Muscle of back (tissue), 3 donors: ENCODE measurements at regions not wholly inside any gene's neighbourhood (a gene's known extent, or its start where the extent isn't known, plus 50 kb on each side); places are given as distances from the start of the nearest gene placed in this dataset.
"Not testable (repeated sequence)": the region's sequence is repeated elsewhere in the genome, so short reads cannot be mapped to it uniquely, and the experiment has no call there.

Experiments used
- DNase-seq, 3 donors: peaks; one replicate each; pipeline versions ENCODE4 v3.0.0 to v3.0.0-alpha.2; 2013

GRCh38 chr5:86536396-86536795 lies 81.3 kb upstream of the COX7C start:
- DNase-seq: no peak

GRCh38 chr5:86542532-86542931 lies 75.2 kb upstream of the COX7C start:
- DNase-seq: no peak

- DNase-seq: no peak
Observed at GRCh38 chr5:86546044-86546443, 71.7 kb upstream of the COX7C start.

GRCh38 chr5:86546582-86546981 lies 71.2 kb upstream of the COX7C start:
- no peak for DNase-seq

DNA sequence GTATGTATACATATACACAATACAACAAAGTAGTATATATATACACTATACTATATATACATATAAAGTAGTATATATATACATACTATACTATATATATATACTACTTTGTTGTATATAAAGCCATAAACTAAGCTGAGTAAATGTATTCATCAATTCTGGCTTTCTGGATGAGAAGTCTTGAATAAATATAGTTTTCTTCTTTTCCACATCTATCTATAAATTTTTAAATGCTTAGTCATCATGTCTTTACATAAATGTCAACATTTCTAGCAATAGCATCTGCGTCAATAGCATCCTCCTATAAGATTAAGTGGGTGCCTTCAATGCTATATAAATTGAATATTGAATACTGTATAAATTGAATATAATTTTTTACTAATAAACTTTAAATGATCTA lies 63.1 kb upstream of the COX7C start:
- no peak for DNase-seq

- no peak for DNase-seq
Observed at GRCh38 chr5:86557920-86558319, 59.8 kb upstream of the COX7C start.

DNA sequence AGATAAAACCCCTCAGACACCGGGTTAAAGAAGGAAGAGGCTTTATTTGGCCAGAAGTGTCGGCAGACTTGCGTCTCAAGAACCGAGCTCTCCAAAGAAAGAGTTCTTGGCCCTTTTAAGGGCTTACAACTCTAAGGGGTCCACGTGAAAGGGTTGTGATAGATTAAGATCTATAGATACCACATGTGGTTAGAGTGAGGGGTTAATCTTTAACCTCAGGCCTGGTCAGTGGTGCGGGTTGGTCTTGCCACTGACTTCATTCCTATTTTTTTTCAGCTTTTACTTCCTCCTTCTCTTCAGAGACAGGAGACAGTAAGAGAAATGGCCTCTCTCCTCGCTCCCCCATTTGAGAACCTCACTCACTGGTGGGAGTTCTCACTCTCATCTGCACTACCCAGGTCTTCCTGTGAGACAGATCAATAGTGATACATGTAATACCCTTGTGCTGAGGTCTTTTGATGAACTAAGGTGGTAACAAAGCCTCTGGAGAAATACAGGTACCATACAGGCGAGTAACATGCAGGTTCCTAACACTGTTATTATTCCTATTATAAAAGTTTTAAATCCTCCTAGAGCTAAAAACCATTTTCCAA lies 52.4 kb upstream of the COX7C start:
- DNase-seq: no peak

DNA sequence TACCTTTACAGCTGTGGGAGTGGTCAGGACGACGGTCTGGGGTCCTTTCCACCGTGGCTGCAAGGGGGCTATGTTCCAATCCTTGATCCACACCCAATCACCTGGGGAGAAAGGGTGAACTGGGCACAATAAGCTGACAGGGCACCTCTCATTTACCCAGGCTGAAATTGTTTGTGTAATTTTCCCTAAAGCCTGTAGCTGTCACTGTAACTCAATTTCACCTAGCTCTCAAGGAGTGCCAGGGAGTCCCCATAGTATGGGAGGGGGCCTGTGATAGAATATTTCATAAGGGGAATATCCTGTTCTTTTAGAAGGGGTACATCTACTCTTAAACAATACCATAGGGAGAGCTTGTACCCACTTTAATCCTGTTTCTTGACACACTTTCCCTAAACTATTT lies 51.7 kb upstream of the COX7C start:
- DNase-seq: not testable (repeated sequence)
